Colonic mucosa (tissue), 4 donors: ENCODE measurements at regions not wholly inside any gene's neighbourhood (a gene's known extent, or its start where the extent isn't known, plus 50 kb on each side); places are given as distances from the start of the nearest gene placed in this dataset.

ENCODE experiments used
- DNase-seq: peaks from one replicate; pipeline ENCODE4 v3.0.0-alpha.2; 2020
- H3K27ac ChIP-seq: fragments of 200-600 bp; one replicate; pipeline ENCODE4 v1.8.0; 2021
- H3K27me3 ChIP-seq: fragments of 200-600 bp; one replicate; pipeline ENCODE4 v1.8.0; 2021
- H3K36me3 ChIP-seq: fragments of 200-600 bp; one replicate; pipeline ENCODE4 v1.8.0; 2021
- H3K4me1 ChIP-seq: fragments of 200-600 bp; one replicate; pipeline ENCODE4 v1.8.0; 2021; ENCODE audit warnings: mild to moderate bottlenecking
- H3K4me3 ChIP-seq: fragments of 200-600 bp; one replicate; pipeline ENCODE4 v1.8.0; 2021
- H3K9ac ChIP-seq, 2 donors: one replicate each; pipeline ENCODE4 v1.7.0; 2013; ENCODE audit warnings: control low read depth in 2 of 2, low read depth in 2 of 2, low read length in 2 of 2
- H3K9me3 ChIP-seq: fragments of 200-600 bp; one replicate; pipeline ENCODE4 v1.8.0; 2021
- intact Hi-C: fragments of 100-400 bp; cut with DNase I; formaldehyde crosslinking; loops from one replicate; pipeline ENCODE4 v1.14.1; 2022
- TF ChIP-seq, protein P1 (sequence below): fragments of 200-600 bp; IDR thresholded peaks from one replicate; pipeline ENCODE4 v1.8.0; 2022; ENCODE audit warnings: antibody characterized with exemption, mild to moderate bottlenecking
- donor health status: healthy.
- donor health status: DM: no; HTN: no; CAD: no.
- donor health status: DM: no; HTN: no; CAD: no.

DNA sequence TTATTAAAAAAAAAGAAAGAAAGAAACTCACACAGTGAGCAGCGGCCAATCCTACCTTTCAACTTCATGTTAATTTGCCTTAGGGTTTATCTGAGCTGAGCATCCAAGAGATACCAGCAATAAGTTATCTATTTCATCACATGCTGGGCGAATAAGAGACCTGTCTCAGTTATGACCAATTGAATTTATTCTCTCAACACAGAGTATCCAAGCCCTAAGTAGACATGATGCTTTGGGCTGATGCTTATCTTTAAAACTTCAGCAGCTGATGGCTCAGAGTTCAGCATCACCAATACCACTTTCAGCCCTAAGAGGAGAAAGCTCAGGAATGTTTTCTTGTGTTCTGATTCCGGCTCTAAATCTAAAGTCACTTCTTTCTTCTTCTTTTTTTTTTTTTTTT lies 489.0 kb upstream of the ZFHX3 start:
- DNase-seq: no peak
- Histone ChIP-seq H3K9ac (no peak overlapping the region), H3K27ac (no peak overlapping the region), H3K4me1 (no peaks in the 10 kb centered on the region), H3K9me3 (no peaks in the 10 kb centered on the region), H3K36me3 (no peaks in the 10 kb centered on the region), H3K4me3 (no peak overlapping the region), H3K27me3 (no peaks in the 10 kb centered on the region)
- TF ChIP-seq, protein P1, sequence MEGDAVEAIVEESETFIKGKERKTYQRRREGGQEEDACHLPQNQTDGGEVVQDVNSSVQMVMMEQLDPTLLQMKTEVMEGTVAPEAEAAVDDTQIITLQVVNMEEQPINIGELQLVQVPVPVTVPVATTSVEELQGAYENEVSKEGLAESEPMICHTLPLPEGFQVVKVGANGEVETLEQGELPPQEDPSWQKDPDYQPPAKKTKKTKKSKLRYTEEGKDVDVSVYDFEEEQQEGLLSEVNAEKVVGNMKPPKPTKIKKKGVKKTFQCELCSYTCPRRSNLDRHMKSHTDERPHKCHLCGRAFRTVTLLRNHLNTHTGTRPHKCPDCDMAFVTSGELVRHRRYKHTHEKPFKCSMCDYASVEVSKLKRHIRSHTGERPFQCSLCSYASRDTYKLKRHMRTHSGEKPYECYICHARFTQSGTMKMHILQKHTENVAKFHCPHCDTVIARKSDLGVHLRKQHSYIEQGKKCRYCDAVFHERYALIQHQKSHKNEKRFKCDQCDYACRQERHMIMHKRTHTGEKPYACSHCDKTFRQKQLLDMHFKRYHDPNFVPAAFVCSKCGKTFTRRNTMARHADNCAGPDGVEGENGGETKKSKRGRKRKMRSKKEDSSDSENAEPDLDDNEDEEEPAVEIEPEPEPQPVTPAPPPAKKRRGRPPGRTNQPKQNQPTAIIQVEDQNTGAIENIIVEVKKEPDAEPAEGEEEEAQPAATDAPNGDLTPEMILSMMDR: no peak
- intact Hi-C loops: no loop called here

DNA sequence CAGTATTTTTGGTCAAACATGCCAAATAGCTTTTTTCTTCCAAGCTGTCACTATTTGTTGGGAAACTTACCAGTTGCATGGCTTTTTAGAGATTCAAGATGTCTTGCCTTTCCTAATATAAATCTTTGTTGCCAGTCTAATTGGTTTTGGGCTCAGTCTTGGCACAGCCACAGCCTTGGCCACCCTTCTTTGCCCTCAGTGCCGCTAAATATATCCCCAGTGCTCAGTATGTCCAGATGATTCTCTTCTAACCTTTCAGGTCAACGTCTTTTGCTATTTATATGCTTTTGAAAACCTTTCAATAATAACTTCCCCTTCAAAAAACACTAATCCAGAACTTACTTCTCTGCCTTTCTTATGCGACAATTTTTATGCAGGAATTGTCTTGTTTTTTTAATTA lies 483.1 kb upstream of the ZFHX3 start:
- intact Hi-C loops: no loop called here
- DNase-seq: no peak
- no peak overlapping the region for H3K4me3 ChIP-seq
- H3K36me3 ChIP-seq: no peaks in the 10 kb centered on the region
- H3K9me3 ChIP-seq: no peaks in the 10 kb centered on the region
- TF ChIP-seq, protein P1: no peak
- H3K9ac ChIP-seq: no peak overlapping the region
- H3K4me1 ChIP-seq: no peaks in the 10 kb centered on the region
- H3K27ac ChIP-seq: no peak overlapping the region
- no peaks in the 10 kb centered on the region for H3K27me3 ChIP-seq

DNA sequence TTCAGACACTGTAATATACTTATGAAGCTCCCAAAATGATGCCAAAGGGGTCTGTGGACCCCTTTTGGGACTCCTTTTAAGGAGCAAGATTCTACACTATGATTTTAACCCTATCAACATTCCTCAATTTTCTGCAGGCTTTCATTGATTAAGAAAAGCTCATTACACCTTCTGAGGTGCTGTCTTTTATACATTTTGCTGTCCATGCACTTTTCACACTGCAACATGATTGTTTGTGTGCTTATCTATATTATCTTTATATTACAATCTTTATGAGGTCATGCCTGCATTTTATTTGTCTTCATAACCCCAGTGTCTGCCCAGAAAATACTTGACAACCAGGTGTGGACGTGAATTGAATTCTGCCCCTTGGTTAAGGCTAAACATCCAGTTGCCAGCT lies 482.6 kb upstream of the ZFHX3 start:
- Histone ChIP-seq H3K4me3 (no peak overlapping the region), H3K27me3 (no peaks in the 10 kb centered on the region), H3K27ac (no peak overlapping the region), H3K9ac (no peak overlapping the region), H3K36me3 (no peaks in the 10 kb centered on the region), H3K4me1 (no peaks in the 10 kb centered on the region), H3K9me3 (no peaks in the 10 kb centered on the region)
- intact Hi-C loops: no loop called here
- DNase-seq: no peak
- TF ChIP-seq, protein P1: no peak

DNA sequence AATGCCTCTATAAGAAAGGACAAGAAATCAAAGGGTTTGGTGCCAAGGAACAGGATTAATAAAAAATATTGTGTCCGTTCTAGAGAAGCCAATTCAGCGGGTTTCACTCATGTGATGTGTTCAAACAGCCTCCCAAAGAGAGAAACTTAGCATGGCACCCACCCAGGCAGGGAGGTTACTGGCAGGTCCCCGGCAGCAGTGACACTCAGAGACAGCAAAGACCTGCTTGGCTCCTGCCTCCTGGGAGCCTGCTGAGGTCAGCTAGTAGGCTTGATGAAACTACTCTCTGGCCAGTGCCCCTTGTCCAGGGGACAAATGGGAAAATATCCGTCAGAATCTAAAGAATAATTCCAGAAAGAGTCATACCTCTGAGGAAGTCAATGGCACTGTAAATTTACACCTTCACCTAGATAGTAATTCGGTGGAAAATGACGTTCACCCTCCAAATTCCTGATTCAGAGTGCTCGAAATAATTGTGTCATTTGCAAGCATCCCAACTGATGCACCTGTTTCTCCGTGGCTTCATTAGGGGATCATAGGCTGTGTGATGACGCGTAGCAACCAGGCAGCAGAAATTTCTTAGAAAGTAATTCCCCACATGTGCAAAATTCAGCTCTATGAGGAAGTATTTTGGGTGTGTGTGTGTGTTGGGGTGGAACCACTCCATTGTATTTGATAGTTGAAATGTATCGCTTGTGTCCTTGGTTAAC lies 481.5 kb upstream of the ZFHX3 start:
- Histone ChIP-seq H3K4me1 (no peaks in the 10 kb centered on the region), H3K27me3 (no peaks in the 10 kb centered on the region), H3K36me3 (no peaks in the 10 kb centered on the region), H3K9me3 (no peaks in the 10 kb centered on the region), H3K27ac (no peak overlapping the region), H3K9ac (no peak overlapping the region), H3K4me3 (no peak overlapping the region)
- intact Hi-C loops: no loop called here
- TF ChIP-seq, protein P1: no peak
- no peak for DNase-seq

DNA sequence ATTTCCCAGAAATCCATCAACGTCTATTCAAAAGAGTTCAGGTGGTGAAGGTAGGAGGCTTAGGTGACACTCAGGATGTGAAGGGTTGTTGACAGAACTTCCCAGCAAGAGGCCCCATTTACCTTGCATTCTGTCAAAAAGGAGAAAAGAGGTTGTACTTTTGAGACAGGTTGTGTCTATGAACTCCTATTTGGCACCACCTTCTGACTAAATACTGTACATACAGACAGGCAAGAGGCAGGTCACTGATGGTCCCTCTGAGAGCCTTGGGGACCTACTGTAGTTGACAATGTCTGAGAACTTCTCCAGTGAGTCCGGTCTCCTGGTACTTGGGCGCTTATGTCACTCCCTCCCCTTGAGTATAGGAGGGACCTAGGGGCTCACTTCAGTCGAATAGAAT lies 479.3 kb upstream of the ZFHX3 start:
- H3K36me3 ChIP-seq: no peaks in the 10 kb centered on the region
- no peaks in the 10 kb centered on the region for H3K9me3 ChIP-seq
- H3K4me1 ChIP-seq: no peaks in the 10 kb centered on the region
- no peak overlapping the region for H3K9ac ChIP-seq
- H3K27me3 ChIP-seq: no peaks in the 10 kb centered on the region
- H3K27ac ChIP-seq: no peak overlapping the region
- DNase-seq: no peak
- no peak overlapping the region for H3K4me3 ChIP-seq
- TF ChIP-seq, protein P1: no peak
- intact Hi-C loops: no loop called here
